ENCODE measurements at regions not wholly inside any gene's neighbourhood (a gene's known extent, or its start where the extent isn't known, plus 50 kb on each side); places are given as distances from the start of the nearest gene placed in this dataset.

GRCh38 chr11:25990406-25990805 lies 341.5 kb upstream of the ANO3 start:
- no peak for DNase-seq

- no peak for DNase-seq
Observed at GRCh38 chr11:25991476-25991875, 340.5 kb upstream of the ANO3 start.

GRCh38 chr11:25992294-25992693 lies 339.6 kb upstream of the ANO3 start:
- no peak for DNase-seq

- no peak for DNase-seq
Observed at GRCh38 chr11:25993016-25993415, 338.9 kb upstream of the ANO3 start.

GRCh38 chr11:26011474-26011873 lies 320.5 kb upstream of the ANO3 start:
- DNase-seq: no peak

- no peak for DNase-seq
Observed at GRCh38 chr11:26014456-26015115, 317.3 kb upstream of the ANO3 start.

- no peak for DNase-seq
Observed at GRCh38 chr11:26017322-26017860, 314.5 kb upstream of the ANO3 start.

GRCh38 chr11:26017903-26018302 lies 314.0 kb upstream of the ANO3 start:
- DNase-seq: no peak

- no peak for DNase-seq
Observed at GRCh38 chr11:26018336-26018735, 313.6 kb upstream of the ANO3 start.

- DNase-seq: no peak
Observed at GRCh38 chr11:26019386-26019785, 312.5 kb upstream of the ANO3 start.

- no peak for DNase-seq
Observed at GRCh38 chr11:26021017-26021416, 310.9 kb upstream of the ANO3 start.

GRCh38 chr11:26023057-26023456 lies 308.9 kb upstream of the ANO3 start:
- DNase-seq: no peak

- no peak for DNase-seq
Observed at GRCh38 chr11:26025676-26026075, 306.3 kb upstream of the ANO3 start.

GRCh38 chr11:26026078-26026477 lies 305.9 kb upstream of the ANO3 start:
- DNase-seq: no peak

GRCh38 chr11:26027887-26028286 lies 304.0 kb upstream of the ANO3 start:
- DNase-seq: no peak

GRCh38 chr11:26028393-26028911 lies 303.5 kb upstream of the ANO3 start:
- no peak for DNase-seq

GRCh38 chr11:26030399-26030798 lies 301.5 kb upstream of the ANO3 start:
- no peak for DNase-seq

GRCh38 chr11:26032241-26032640 lies 299.7 kb upstream of the ANO3 start:
- DNase-seq: no peak

GRCh38 chr11:26035696-26036095 lies 296.2 kb upstream of the ANO3 start:
- no peak for DNase-seq

GRCh38 chr11:26037716-26038115 lies 294.2 kb upstream of the ANO3 start:
- no peak for DNase-seq

- no peak for DNase-seq
Observed at GRCh38 chr11:26040339-26040738, 291.6 kb upstream of the ANO3 start.

- DNase-seq: no peak
Observed at GRCh38 chr11:26042113-26042512, 289.8 kb upstream of the ANO3 start.

GRCh38 chr11:26043665-26044064 lies 288.3 kb upstream of the ANO3 start:
- DNase-seq: no peak

- DNase-seq: no peak
Observed at GRCh38 chr11:26044389-26044788, 287.5 kb upstream of the ANO3 start.

GRCh38 chr11:26045082-26045481 lies 286.8 kb upstream of the ANO3 start:
- DNase-seq: no peak

Data from activated CD4-positive, alpha-beta T cell treated with anti-CD3 and anti-CD28 coated beads, Interleukin-10, Interleukin-2, amounts not matched to agents 100 ng/mL and 50 ng/mL, durations not matched to agents 16 hours and 8 hours (primary cell).